HG02642 (cell line): ENCODE measurements at regions not wholly inside any gene's neighbourhood (a gene's known extent, or its start where the extent isn't known, plus 50 kb on each side); places are given as distances from the start of the nearest gene placed in this dataset.
"Not testable (repeated sequence)": the region's sequence is repeated elsewhere in the genome, so short reads cannot be mapped to it uniquely, and the experiment has no call there.

Experiments
- ATAC-seq: cut with Tn5 transposase; IDR thresholded peaks from one replicate; pipeline ENCODE4 v1.9.1; 2021; ENCODE audit warnings: mild to moderate bottlenecking; ENCODE audit not compliant: unreplicated experiment, poor library complexity

DNA sequence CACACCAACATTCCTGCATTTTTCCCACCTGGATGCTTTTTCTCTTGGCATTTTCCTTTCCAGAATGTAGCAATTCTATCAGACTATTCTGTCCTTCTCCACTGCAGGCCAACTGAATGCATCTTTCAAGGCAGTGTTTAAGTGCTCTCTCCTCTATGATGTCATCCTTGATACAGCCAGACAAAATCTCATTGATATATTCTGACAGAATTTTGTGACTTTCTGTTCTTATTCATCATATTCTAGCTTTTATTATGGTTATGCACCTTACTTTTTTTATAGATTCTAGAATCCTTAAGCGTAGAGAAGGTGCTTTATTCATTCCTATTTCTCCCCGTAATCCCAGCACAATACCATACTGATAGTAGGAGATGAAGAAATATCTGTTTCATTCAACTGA, 355.5 kb upstream of the CCNH start:
- ATAC-seq: no peak

DNA sequence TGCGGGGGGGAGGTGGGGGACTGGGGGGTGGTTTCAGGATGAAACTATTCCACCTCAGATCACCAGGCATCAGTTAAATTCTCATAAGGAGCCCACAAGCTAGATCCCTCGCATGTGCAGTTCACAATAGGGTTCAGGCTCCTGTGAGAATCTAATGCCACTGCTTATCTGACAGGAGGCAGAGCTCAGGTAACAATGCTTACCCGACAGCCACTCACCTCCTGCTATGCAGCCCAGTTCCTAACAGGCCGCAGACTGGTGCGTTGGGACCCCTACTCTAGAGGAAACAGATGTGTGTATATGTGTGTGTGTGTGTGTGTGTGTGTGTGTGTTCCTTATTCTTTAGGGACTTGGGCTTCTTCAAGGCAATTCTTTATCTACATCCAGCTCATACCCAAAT, 352.3 kb upstream of the CCNH start:
- no peak for ATAC-seq

DNA sequence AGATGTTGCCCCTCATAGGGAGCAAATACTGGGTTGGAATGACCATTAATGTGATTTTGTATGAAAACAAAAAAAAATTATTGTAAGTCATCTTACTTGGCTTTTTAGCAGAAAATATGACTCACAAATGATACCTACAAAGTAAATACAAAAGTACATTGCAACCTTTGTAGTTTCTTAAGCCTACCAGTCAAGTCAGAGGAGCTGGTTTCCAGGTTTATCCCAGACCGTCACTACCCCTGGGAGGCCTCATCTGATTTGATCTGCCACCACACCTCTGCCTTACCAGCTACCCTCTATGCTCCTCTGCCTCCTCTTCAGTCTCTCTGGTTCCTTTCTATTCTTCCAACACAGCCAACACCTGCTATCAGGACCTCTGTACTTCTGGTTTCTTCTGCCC, 349.9 kb upstream of the CCNH start:
- ATAC-seq: no peak

DNA sequence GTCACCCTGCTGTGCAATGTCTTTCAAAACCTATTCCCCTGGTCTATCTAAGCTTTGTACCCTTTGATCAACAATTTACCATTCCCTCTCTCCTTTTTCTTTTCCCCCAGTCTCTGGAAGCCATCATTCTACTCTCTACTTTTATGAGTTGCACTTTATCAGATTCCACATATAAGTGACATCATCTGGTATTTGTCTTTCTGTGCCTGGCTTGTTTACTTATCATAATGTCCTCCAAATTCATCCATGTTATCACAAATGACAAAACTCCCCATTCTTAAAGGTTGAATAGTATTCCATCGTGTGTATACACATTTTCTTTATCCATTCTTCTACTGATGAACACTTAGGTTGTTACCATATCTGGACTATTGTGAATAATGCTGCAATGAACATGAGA, 344.2 kb upstream of the CCNH start:
- no peak for ATAC-seq

DNA sequence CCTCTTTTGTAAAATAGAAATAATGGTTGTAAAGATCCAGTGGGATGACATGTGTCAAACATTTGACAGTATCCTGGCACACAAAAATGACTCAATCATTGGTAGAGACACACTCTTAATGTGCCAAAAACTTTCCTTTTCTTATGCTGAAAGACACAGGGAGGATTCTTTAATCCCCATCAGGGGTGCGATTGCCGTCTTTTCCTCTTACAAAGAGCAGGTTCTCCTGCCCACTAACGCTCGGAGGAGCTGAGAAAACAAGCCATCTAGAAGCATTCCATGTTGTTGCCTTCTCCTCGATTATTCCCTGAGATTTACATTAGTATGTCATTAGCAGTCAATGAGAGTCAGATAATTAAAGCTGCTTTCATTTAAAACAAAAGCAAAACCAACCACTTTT, 342.6 kb upstream of the CCNH start:
- no peak for ATAC-seq

DNA sequence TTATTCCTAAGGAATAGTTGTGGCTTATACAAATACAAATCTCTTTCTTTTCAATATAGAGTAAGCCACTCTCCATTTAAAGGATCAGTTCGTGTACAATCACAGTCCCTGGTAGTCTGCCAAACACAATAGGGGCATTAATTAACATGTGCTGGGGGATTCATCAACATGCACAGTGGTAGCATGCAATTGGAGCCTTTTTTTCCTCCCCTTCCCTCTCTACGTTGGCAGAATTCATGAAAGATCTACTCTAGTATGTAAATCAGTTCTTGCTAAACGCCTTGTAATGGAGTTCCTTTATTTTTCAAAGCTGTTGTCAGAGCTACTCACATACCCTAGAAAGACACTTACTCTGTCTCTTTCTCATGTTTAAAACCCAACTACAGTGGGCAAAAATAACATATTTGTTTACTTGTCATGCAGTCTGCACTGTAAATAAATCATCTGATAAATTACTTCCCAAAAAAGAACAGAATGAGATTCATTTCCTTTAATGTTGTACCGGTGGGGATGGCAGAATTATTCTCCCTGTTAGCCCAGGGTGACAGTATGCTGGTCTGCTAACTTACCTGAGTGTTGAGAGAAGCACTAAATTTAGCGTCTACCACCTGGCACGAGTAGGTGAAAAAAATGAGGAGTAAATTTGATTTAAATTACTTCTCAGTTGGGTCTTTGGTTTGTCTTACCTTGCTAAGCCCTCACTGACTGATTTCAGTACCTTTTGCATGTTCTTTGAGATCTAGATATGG, 341.5 kb upstream of the CCNH start:
- ATAC-seq: no peak

DNA sequence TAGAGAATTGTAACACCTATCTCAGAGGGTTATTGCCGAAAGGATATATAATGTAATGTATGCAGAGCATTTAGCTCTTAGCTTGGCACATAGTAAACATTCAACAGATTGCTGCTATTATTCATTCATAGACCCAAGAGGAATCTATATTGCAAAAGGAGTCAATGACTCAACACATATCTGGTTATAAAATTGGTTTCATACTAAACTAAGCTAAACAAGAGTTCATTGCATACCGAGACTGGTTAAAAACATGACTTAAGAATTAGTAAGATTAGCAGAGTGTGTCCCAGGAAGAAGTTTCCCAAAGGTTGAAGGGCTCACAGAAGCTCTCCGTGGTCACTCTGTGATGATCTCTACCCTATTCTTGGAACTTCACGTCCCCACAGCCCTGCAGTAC, 339.6 kb upstream of the CCNH start:
- no peak for ATAC-seq

DNA sequence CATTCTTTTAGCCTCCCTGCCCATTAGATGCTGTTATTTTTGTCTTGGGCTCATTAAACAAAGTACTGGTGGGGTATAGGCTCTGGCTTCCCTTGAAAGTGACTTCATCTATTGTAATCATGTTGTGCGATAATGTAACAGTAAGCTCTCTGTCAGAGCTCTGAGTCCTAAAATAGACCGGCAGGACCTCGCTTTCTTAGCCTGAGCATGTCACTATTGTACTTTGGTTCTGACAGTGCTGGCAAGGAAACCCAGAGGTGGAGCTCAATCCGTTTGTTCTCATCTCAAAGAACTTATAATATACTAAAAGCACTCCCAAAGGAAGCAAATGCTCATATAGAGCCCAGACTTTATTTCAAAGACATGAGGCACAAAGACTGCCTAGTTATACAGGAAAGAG, 339.1 kb upstream of the CCNH start:
- ATAC-seq: no peak

DNA sequence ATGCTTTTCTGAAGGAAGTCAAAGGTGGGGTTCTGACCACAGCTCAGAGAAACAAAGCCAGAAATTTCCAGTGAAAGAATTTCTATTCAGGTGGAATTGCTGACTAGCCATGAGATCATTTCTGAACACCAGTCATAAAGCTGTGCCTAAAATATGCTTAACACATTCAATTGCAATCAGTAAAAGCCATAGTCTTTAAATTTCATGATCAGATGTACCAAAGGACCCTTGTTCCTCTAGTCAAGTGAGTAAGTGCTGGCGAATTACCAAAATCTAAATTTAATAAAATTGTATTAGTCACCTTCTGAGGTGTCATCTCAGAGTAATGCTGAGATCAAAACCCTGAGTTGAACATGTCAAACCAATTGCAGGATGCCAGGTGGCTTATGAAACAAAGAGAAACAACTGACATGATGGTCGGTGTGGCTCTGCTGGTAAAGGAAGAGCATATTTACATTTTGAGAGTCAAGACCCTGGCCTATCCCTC, 334.2 kb upstream of the CCNH start:
- no peak for ATAC-seq

DNA sequence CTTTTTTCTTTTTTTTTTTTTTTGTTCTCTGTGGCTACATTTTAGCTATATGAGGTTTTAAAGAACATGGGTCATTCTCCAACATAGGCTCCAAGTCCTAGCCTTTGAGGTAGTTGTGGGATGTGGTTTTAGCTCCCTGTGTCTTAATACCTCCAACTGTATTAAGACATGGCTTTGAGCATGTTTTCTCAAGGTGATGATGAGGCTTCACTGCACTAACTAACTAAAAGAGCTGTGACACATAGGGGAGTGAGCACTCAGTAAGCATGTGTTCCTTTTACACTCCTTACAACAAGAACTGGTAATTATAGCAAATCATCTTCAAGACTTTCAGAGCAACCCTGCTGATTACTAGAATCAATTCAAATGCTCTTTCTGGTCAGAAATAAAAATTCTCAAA, 333.6 kb upstream of the CCNH start:
- no peak for ATAC-seq

DNA sequence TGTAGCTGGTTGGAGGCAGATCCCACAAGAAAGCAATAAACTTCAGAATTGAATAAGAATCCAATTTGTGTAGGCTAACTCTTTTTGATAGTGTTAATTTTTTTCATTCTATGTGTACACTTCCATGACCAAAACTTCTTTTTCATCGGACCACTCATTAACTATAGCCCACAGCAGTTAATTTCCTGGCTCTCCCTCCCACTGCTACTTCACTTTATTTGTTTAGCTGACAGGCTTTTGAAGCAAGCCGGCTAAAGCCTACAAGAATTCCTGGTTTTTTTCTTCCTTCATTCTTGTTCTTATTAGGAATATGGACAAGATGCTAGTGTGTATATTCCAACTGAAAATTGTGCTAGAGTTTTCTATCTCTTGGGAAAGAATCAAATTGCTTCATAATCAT, 329.2 kb upstream of the CCNH start:
- no peak for ATAC-seq

DNA sequence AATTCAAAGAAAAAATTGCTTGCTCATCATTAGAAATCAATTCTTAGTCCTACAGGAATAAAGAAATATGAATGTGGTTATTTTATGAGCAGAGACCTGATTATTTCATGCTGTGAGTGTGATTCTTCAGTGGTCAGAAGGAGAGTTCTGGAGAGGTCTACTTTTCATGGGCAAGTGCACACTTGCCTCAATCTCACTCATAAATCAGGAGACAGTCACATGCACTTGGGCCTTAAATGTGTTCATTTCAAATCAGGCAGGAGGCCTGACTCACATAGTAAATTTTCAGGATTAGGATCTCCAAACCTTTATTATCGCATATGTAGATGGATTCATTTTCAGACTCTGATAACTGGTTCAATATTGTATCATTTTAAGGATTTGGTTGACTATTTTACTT, 323.2 kb upstream of the CCNH start:
- ATAC-seq: no peak

DNA sequence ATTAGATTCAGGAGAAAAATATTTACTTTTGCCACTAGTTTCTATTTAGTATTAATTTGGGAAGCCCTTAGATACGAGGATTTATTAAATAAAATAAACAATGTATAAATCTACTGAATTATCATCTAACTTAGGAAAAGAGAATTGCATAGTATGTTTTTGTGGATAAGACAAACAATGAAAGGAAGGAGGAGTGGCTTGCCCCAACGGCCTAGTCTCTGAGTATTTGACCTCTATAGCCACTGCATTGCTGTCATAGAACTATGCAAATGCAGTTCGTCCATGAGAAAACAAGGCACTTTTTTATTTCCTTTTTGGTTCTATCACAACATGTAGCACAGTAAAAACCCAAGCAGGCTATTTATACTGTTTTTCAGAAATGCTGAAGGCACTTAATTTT, 321.2 kb upstream of the CCNH start:
- ATAC-seq: no peak

DNA sequence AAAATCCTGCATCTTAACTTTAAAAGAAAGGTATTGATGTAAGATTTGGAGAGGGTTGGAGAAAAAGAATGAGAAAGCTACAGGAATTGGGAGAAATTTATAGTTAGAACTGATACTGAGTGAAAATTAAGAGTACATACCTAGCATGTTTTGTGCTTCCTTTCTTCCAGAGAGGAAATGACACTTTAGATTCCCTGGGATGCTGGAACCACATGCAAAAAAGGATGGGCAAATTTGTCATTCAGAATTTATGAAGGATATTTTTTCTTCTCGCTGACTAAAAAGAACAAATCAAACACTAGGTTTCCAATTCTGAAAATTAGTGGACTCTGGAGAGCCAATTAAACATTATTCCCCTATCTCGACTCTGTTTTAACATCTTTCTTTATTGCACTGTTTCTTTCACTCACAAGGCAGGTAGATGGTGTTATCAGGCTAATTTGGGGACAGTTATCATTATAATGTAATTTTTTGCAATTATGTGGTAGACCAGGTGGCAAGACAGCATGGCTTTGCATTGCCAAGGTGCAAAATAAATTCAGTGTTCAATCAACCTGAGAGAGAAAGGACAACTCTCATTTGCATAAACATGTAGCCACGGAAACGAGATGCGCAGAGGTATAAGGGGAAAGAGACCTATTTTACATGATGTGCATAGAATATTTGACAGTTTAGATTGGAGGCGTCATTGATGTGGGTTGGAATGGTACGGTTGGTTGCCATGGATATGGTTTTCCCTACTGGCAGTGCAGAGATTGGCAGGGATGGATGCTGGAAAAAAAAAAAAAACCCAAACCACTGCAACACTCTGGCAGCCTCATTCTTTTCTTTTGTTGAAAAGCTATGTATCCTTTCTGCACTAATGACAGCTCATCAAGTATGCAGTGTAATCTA, 320.4 kb upstream of the CCNH start:
- ATAC-seq: no peak

DNA sequence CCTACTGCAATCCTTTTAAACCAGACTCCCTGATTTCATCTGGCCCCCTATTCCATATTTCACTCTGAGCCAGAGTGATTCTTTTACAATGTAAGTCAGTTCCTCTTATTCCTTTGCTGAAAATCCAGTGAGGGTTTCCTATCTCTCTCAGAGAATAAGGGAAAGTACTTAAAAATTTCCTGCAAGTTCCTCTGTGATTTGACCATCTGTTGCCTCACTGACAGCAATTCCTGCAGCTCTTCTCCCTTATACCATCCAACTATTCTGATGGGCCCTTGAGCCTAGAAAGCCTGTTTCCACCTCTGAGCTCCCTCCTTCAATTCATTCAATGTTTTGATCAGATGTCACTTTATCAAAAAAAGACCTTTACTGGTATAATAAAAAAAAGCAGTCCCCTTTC, 317.1 kb upstream of the CCNH start:
- ATAC-seq: no peak

DNA sequence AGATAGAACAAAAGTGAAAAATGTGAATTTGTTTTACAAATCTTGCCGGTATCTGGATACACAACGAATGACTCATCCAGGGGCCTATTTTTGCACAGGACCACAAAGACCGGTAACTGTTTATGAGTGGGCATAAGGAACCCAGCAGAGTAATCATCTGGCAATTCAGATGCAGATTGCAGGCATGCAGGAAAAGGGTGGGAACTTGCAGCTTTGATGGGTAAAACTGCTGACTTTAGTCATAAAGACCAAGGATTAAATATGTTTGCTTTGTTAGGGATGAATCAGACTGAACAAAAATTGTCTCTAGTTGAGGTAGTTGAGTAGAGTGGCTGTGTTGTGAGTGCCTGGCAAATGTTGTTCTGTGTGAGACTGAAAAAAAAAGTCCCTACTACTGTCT, 309.6 kb upstream of the CCNH start:
- ATAC-seq: no peak

DNA sequence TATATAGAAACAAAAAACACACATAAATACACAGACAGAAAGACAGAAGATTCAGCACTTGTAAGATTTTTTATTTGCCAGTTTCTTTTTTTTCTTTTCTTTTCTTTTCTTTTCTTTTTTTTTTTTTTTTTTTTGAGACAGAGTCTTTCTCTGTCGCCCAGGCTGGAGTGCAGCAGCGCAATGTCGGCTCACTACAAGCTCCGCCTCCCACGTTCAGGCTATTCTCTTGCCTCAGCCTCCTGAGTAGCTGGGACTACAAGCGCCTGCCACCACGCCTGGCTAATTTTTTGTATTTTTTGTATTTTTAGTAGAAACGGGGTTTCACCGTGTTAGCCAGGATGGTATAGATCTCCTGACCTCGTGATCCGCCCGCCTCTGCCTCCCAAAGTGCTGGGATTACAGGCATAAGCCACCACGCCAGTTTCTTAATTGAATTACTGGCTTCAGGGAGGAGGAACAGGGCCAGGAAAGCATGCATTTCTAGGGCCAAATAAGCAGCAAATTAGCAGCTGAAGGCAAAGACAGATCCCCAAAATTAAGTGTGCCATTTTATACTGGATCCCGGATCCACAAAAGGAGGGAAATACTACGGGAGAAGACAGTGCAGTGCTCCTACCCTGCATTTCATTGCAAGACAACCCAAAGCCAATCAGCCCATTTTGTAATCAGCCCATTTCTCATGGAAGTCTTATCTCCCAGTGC, 305.6 kb upstream of the CCNH start:
- ATAC-seq: not testable (repeated sequence)

DNA sequence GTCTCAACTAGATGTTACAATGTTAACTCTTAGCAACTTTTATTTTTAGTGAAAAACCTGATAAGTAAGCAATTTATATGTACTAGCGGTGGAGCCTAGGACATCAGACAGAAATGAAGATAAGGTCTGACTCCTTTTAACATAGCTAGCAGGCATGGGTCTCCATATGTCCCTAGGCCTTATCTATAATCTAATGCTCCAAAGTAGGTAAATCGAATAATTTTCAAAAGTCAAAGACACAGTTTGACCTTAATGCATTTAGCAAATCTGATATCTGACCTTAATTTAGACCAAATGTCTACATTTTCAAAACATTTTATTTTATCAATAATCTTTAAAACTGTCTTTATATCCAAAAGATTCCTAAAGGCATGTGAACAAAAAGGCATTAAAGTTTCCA, 305.0 kb upstream of the CCNH start:
- ATAC-seq: no peak

DNA sequence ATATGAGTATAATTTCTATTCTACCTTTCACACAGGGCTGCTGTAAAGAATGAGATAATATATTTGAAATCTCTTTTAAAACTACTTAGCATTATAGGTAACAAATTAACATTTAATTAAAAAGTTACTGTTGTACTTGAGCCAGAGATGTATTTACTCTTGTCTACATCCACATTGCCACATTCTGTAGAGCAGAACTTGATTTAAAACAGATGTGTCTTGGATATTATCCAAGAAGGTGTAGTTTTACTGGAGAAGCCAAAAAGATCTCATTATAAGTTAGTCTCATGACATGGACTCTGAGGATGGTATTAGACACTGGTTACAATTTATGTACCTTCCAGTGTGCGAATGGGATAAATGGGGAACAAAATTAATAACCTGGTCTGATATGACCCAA, 293.1 kb upstream of the CCNH start:
- no peak for ATAC-seq

DNA sequence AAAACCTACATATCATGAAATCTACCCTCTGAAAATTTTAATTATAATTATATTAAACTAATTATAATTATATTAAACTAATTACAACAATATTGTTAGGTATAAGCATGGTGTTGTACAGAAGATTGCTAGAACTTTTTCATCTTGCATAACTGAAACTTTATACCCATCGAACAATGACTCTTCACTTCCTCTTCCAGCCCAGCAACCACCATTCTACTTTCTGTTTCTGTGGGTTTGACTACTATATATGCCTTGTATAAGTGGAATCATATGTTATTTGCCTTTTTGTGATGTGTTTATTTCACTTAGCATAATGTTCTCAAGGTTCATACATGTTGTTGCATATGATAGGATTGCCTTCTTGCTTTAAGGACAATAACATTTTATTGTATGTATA, 274.2 kb upstream of the CCNH start:
- ATAC-seq: peak; percentile 83

DNA sequence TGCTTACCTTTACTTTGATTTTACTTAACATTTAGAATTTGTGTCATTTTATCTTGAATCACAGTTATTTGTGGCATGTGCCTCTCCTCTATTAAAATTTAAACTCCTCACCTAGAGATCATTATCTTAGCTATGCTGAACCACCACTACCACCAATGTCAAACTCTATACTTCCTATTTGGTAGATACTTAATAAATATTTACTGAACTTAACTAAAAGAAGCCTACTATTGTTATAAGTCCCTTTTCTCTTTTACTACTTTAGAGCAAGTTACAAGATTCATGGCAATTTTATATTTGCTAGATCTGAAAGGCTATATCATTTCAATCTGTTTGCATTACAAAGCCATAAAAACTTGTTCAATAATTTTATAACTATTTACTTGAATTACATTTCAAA, 273.3 kb upstream of the CCNH start:
- ATAC-seq: no peak
